ENCODE measurements at regions not wholly inside any gene's neighbourhood (a gene's known extent, or its start where the extent isn't known, plus 50 kb on each side); places are given as distances from the start of the nearest gene placed in this dataset.

DNA sequence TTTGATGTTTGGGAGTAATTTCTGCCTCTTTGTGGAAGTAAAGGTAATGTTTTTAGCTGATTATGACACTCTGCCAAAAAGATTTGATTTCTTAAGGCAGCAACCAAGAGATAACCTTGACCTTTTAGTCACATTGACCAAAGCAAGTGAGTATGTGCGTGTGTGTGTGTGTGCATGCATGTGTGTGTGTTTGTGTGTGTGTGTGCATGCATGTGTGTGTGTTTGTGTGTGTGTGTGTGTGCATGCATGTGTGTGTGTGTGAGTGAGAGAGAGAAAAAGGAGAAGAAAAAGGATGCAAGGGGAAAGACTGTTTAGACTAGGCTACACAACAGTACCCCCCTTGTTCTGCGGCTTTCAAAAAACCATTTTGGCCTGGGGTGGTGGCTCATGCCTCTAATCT is 88.1 kb upstream of the NPVF start:
- no peak for DNase-seq

- no peak for DNase-seq
These were observed 89.8 kb upstream of the NPVF start for GRCh38 chr7:25318047-25318446.

- no peak for DNase-seq
These were observed 91.4 kb upstream of the NPVF start for GRCh38 chr7:25319707-25320106.

GRCh38 chr7:25320791-25321190 is 92.5 kb upstream of the NPVF start:
- no peak for DNase-seq

GRCh38 chr7:25321424-25321823 is 93.1 kb upstream of the NPVF start:
- DNase-seq = no peak

DNA sequence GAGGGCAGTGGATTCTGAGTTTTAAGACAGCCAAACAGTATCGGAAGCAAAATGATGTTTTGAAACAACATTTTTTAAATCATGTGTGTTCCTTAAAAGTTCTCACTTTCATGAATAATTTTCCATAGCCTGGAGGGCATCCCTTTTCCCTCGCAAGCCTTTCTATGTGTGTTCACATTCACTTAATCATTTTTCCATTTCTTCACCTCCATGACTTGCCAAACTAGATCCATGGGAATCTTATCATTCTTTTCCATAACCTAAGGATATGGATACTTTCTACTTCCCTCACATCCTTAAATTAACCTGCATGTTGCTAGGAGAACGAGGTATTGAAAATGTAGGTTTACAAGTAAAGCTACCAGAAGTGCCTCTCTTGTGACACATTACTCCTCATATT is 94.2 kb upstream of the NPVF start:
- DNase-seq = no peak

- DNase-seq = no peak
These were observed 97.0 kb upstream of the NPVF start for GRCh38 chr7:25325186-25325757.

- no peak for DNase-seq
These were observed 98.3 kb upstream of the NPVF start for GRCh38 chr7:25326501-25327156.

DNA sequence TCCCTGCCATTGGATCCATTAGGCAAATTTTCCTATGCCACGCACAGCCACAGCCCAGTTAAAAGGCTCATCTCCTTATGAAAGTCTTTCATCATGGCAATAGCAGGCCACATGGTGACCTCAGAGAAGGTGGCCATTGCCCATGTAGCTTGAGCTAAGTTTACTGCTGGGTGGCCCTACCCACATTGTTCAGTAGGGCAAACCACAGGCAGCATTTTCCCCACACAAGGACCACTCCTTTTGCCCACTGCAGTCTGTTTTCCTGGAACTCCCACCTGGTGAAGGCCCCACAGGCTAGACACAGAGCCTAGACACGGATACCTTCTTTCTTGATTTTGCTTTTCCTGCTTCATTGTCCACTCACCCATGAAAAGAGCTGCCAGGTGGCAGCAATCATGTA is 101.5 kb upstream of the NPVF start:
- DNase-seq = no peak

DNA sequence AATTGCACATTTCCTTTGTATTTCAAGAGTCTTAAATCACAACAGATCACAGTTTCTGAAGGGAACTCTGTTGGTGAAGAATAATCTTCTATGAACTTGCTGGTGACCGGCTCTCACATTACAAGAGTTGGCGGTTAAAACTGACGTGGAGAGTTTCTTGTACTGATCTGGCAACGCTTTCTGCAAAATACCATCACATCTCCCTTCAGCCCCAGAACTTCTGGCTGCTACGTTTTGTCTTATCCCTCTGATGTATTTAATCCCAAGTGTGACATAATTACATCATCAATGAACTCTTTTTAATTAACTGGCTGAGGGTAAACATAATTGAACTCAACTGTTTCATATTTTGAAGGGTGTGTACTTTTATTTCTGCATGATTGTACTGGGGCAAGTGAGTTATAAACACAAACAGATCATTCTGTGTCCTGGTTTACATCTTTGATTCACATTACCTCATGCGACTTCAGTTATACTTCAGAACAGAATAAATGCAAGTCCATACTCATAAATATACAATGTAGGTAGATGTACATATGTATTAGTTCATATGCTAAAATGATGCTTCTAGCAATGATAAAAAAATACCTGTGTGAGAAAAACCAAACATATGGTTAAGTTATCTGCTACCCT is 105.1 kb upstream of the NPVF start:
- DNase-seq = no peak

- DNase-seq = no peak
These were observed 119.2 kb upstream of the NPVF start for GRCh38 chr7:25347360-25348066.

- DNase-seq = no peak
These were observed 119.8 kb upstream of the NPVF start for GRCh38 chr7:25348104-25348503.

GRCh38 chr7:25349283-25350017 is 121.2 kb upstream of the NPVF start:
- no peak for DNase-seq

DNA sequence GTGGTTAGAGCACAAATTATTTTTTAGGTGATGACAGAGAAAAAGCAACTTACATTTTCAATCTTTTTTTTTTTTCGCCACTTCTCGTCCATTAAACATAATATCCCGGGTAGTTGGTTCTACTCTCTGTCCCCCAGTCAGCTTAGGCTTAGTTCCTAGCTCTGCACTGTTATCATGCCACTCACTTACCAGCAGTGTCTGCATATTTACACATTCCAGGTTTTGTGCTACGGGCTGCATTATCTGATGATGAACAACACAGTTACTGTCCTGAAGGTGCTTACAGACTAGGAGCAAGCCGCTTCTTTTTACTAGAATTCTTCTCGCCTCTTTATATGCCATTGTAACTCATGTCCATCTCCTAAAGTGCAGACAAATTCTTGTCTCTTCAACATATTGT is 121.8 kb upstream of the NPVF start:
- DNase-seq = no peak

DNA sequence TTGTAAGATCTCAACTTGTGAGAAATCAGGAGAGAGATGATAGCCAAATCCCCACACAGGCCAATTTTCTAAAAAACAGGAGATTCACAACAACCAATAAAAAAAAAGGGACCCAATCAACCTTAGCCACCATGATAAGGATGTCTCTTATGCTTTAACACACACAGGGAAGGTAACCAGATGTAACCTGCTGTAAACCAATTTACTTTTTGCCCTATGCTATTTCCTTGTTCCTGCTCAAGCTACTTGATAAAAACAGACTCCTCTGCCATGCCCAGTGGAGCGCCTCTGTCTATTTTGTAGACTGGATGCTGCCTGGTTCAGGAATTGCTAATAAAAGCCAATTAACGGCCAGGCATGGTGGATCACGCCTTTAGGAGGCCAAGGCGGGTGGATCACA is 123.5 kb upstream of the NPVF start:
- DNase-seq = no peak

DNA sequence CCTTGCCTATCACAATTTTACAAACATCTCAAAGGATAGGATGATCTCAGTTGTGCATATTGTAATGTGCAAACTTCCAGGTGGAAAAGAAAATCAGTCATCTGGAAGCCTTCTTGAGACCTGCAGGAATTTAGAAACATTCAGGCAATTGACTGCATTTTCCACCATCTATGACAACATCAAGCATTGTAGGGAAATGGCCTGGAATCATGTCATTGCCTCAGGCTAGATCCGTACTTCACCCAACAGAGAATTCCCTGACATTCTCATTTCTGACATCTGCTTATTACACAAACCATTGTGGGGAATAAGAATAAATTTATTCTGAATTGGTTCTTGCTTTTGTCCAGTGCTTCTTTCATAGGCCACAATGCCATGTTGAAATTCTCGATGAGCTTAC is 124.9 kb upstream of the NPVF start:
- no peak for DNase-seq

DNA sequence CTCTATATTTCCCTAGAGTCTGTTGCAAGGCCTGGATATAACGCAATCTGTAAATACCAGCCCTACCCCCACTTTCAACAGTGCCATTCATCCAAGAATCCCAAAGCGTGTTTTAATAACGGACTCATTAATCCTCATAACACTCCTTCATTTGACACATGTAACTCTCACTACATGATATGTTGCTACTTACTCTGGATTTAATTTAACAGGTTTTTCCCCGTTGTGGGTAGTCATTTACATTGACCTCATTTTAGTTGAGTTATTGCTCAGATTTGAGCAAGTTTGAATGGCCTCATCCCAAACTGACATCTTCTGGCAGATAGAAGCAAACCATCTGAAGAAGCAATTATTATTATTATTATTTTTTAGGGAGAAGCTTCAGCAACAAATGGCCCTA is 125.4 kb upstream of the NPVF start:
- no peak for DNase-seq

GRCh38 chr7:25356534-25357151 is 128.4 kb upstream of the NPVF start:
- DNase-seq = no peak

- no peak for DNase-seq
These were observed 130.6 kb upstream of the NPVF start for GRCh38 chr7:25358926-25359325.

DNA sequence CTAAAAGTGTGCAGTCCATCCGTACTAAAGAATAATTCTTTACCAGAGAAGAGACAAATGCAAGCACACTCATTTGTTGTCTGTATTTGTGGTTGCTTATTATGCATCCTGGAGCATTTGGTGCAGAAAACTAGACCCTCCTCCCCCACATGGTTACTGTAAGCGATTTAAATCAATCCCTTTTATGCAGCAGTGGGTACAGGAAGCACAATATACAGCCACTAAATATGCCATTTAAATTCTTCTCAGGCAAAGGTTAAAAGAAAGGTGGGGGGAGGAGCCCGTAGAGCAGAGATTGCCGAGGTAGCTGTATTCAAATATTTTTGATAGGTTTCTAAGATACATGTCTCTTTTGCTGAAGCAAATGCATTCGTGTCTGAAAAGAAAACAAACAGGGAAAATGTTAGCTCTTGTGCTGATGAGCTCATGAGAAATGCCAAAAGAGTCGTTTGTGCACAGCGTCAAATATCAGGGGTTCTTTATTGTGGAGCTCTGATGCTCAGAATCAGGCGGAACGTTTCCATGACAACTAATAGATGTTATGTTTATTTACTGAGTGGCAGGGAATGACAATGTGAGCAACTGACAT is 131.3 kb upstream of the NPVF start:
- DNase-seq = no peak

DNA sequence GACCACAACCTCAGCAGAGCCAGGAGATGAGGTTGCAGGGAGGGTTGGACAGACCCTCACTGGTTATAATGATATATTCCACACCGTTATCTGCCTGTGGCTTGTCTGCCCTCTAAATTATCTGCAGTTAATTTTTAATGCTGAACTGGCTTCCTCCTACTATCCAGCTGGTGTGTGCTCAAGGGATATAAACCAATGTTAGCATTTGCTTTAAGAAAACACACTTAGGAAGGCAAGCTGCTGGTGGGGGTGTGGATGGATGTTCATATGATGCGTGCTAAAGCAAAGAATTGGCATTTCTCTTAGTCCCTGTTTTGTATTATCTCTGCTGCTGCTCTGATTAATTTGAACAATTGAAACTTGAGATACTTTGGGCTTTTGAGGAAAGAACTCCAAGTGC is 132.2 kb upstream of the NPVF start:
- DNase-seq = no peak

DNA sequence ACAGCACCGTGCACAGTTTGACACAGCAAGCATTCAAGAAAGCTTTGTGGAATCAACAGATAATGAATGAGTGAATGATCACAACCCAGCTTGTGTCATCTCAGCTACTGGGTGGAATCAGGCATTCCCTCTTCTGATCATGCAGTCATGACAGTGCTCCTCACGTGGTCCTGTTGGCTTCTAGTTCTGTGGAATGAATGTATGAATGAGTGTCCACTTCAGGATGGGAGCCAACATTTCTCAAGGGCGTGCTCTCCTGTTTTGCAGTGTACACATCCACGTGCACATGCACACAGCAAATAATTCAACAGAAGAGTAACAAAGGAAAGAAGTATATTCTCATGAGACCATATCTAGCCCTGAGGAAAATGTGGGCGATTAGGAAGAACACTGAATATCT is 133.1 kb upstream of the NPVF start:
- DNase-seq = no peak

- DNase-seq = no peak
These were observed 133.6 kb upstream of the NPVF start for GRCh38 chr7:25361863-25362262.

Measured in stimulated activated naive CD4-positive, alpha-beta T cell (primary cell).